ENCODE measurements at regions not wholly inside any gene's neighbourhood (a gene's known extent, or its start where the extent isn't known, plus 50 kb on each side); places are given as distances from the start of the nearest gene placed in this dataset.

DNA sequence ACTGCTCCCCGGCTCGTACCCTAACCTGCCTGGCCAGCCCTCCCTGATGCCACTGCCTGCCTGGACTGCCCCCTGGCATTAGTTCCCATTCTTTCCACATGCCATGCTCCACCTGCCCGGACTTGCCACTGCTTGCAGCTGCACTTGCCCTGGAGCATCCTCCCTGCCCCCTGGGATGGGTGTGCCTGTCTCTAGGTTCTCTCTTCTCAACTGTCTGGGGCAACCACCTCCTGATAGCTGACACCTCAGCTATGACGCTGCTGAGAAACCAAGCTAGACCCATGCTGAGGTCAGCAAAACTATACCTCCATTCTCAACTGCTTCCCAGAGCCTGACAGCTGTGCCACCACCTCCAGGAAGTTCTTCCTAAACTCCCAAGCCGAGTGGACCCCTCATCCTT is 72.1 kb downstream of the PERP start:
- FAIRE-seq (peak; percentile 99), DNase-seq (ENCODE audit: low read depth, low spot score) (peak; percentile 100)
- Histone ChIP-seq H3K9me3 (ENCODE audit: control insufficient read depth, low read depth, low read length) (no peaks in the 10 kb centered on the region), H3K79me2 (ENCODE audit: control insufficient read depth, insufficient read depth, low read length) (no peaks in the 10 kb centered on the region), H3K4me3 (ENCODE audit: control insufficient read depth in 2 of 3, extremely low read depth in 1 of 3, insufficient read depth in 2 of 3, low read depth in 1 of 3, low read length in 3 of 3) (no peak overlapping the region), H3K36me3 (ENCODE audit: control insufficient read depth in 2 of 2, extremely low read depth in 1 of 2, insufficient read depth in 2 of 2, low read length in 2 of 2) (no peaks in the 10 kb centered on the region), H3K27me3 (ENCODE audit: control insufficient read depth, extremely low read depth, insufficient read depth, low read length) (no peaks in the 10 kb centered on the region), H3K4me1 (ENCODE audit: control insufficient read depth, extremely low read depth, insufficient read depth, low read length) (peaks cover 68% of the 10 kb centered on the region), H2AFZ (ENCODE audit: control insufficient read depth, low read length) (no peak overlapping the region), H3K4me2 (ENCODE audit: control insufficient read depth, extremely low read depth, insufficient read depth, low read depth, low read length) (peak overlapping the region; percentile 65), H3K27ac (ENCODE audit: control insufficient read depth, insufficient read depth, low read length) (peak overlapping the region; percentile 98), H3K9me1 (ENCODE audit: control insufficient read depth, extremely low read depth, insufficient read depth, low read length) (no peaks in the 10 kb centered on the region), H3K9ac (ENCODE audit: control insufficient read depth, extremely low read depth, insufficient read depth, low read length) (peak overlapping the region; percentile 60), H4K20me1 (ENCODE audit: control insufficient read depth, extremely low read depth, insufficient read depth, low read length) (no peaks in the 10 kb centered on the region)
- dilution Hi-C loops (cut with MboI; ENCODE audit: extremely low pct_ligation_motif_present, low sequenced_read_pairs): no loop called here
- TF ChIP-seq CTCF (optimal IDR thresholded peaks at IDR 0.05 in 1 of 3, IDR thresholded peaks at IDR 0.05 in 1 of 3, conservative IDR thresholded peaks at IDR 0.05 in 1 of 3; ENCODE audit: extremely low read depth in 1 of 3, insufficient read depth in 2 of 3, low read length in 3 of 3) (peak in 2 of 3 experiments; percentile 3 to 28), EZH2 (IDR thresholded peaks at IDR 0.05; ENCODE audit: low read length) (no peak)

- no peaks in the 10 kb centered on the region for H3K36me3 ChIP-seq (ENCODE audit: control insufficient read depth in 2 of 2, extremely low read depth in 1 of 2, insufficient read depth in 2 of 2, low read length in 2 of 2)
- H2AFZ ChIP-seq (ENCODE audit: control insufficient read depth, low read length): no peak overlapping the region
- H3K4me2 ChIP-seq (ENCODE audit: control insufficient read depth, extremely low read depth, insufficient read depth, low read depth, low read length): peak overlapping the region; percentile 54
- peak overlapping the region; percentile 60 for H3K9ac ChIP-seq (ENCODE audit: control insufficient read depth, extremely low read depth, insufficient read depth, low read length)
- H3K9me3 ChIP-seq (ENCODE audit: control insufficient read depth, low read depth, low read length): no peaks in the 10 kb centered on the region
- FAIRE-seq (peak; percentile 85), DNase-seq (ENCODE audit: low read depth, low spot score) (no peak)
- dilution Hi-C loops (cut with MboI; ENCODE audit: extremely low pct_ligation_motif_present, low sequenced_read_pairs): no loop called here
- H3K79me2 ChIP-seq (ENCODE audit: control insufficient read depth, insufficient read depth, low read length): no peaks in the 10 kb centered on the region
- peak overlapping the region; percentile 98 for H3K27ac ChIP-seq (ENCODE audit: control insufficient read depth, insufficient read depth, low read length)
- H3K27me3 ChIP-seq (ENCODE audit: control insufficient read depth, extremely low read depth, insufficient read depth, low read length): no peaks in the 10 kb centered on the region
- TF ChIP-seq EZH2 (IDR thresholded peaks at IDR 0.05; ENCODE audit: low read length) (no peak), CTCF (optimal IDR thresholded peaks at IDR 0.05 in 1 of 3, IDR thresholded peaks at IDR 0.05 in 1 of 3, conservative IDR thresholded peaks at IDR 0.05 in 1 of 3; ENCODE audit: extremely low read depth in 1 of 3, insufficient read depth in 2 of 3, low read length in 3 of 3) (peak; percentile 20 to 58 (median 22))
- no peaks in the 10 kb centered on the region for H3K9me1 ChIP-seq (ENCODE audit: control insufficient read depth, extremely low read depth, insufficient read depth, low read length)
- H3K4me3 ChIP-seq (ENCODE audit: control insufficient read depth in 2 of 3, extremely low read depth in 1 of 3, insufficient read depth in 2 of 3, low read depth in 1 of 3, low read length in 3 of 3): no peak overlapping the region
- peaks cover 58% of the 10 kb centered on the region for H3K4me1 ChIP-seq (ENCODE audit: control insufficient read depth, extremely low read depth, insufficient read depth, low read length)
- H4K20me1 ChIP-seq (ENCODE audit: control insufficient read depth, extremely low read depth, insufficient read depth, low read length): no peaks in the 10 kb centered on the region
Observed at GRCh38 chr6:138036111-138036510, 71.1 kb downstream of the PERP start.
